ENCODE measurements at regions not wholly inside any gene's neighbourhood (a gene's known extent, or its start where the extent isn't known, plus 50 kb on each side); places are given as distances from the start of the nearest gene placed in this dataset.
A peak's percentile ranks its signal among the peaks of the same experiment; 100 is the strongest.

DNA sequence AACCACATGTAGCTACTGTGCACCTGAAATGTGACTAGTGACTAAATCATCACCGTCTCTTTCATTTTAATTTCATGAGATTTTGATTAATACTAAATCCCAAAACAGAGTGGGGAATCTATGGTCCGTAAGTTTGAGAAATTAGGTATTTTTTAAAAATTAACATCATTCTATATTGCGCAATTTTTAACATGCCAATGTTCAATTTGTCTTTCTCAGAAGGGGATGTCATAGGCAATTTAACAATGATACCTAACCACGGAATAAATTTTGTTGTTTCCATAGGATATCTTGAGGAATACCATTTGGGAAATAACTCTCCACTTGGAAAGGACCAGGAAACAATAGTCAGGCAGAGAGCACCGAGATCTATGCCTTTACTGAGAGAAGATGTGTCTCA, 267.7 kb downstream of the FAM76B start:
- POLR2A ChIA-PET (ENCODE audit: low non-redundant PET) = no interaction called here
- H3K27ac ChIP-seq = no peak overlapping the region
- no peak for DNase-seq (ENCODE audit: low spot score)
- TF ChIP-seq, protein P1, sequence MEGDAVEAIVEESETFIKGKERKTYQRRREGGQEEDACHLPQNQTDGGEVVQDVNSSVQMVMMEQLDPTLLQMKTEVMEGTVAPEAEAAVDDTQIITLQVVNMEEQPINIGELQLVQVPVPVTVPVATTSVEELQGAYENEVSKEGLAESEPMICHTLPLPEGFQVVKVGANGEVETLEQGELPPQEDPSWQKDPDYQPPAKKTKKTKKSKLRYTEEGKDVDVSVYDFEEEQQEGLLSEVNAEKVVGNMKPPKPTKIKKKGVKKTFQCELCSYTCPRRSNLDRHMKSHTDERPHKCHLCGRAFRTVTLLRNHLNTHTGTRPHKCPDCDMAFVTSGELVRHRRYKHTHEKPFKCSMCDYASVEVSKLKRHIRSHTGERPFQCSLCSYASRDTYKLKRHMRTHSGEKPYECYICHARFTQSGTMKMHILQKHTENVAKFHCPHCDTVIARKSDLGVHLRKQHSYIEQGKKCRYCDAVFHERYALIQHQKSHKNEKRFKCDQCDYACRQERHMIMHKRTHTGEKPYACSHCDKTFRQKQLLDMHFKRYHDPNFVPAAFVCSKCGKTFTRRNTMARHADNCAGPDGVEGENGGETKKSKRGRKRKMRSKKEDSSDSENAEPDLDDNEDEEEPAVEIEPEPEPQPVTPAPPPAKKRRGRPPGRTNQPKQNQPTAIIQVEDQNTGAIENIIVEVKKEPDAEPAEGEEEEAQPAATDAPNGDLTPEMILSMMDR (conservative IDR thresholded peaks at IDR 0.05; ENCODE audit: low read depth) = no peak
- CTCF ChIA-PET = interaction anchor here (0.6 kb wide), 1 partner anchor 1637 kb away, joined by 3 read pairs; no protein-coding TSS in a partner anchor

DNA sequence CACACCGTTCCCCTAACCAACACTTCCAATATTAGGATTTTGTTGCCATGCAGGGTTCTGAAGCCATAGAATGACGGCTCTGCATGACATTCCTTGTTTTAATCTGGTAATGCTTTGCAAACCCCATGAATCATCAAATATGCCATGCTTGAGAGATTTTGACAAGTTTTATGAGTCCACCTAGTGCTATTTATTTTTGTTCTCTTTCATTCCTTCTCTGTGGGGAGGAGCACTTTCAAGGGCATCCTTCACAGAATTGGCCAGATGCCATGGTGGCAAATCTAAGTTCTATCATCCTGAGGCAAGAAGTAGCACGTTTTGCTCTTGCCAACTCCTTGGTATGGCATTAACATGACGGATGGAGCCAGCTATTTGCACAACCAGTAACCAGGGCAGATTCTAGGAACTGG, 268.4 kb downstream of the FAM76B start:
- peak; percentile 89 for DNase-seq (ENCODE audit: low spot score)
- POLR2A ChIA-PET (ENCODE audit: low non-redundant PET) = no interaction called here

DNA sequence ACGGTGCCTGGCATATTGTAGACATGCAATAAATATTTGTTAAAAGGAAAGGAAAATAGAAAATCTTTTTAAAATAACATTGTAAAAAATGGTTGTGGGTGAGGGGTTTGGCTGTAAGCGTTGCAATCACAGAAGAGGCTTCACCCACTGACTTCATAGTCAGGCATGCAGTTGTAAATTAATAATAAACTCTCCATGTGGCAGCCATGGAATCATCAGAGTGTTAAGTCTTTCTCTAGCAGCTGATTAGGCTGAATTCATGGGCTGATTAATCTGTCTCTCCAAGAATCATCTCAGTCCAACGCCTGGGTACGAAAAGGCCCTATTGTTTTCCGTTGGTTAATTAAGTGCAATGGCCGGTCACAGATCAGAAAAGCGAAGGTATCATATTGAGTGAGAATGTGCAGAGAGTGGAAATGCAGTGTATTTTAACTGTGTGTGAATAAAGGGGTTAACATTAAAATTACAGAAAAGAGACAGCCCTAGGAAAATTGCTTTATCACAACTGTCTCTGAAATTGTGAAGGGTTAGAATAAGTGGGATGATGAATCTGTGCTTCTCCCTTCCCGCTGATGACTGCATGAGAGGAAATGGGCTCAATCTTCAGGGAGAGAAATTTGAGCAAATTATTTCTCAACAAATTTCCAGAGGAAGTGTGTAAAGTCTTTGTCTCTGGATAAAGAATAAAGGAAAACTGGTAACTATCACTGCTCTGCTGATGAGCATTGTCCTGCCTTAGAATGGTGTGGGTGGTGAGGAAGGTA, 269.0 kb downstream of the FAM76B start:
- DNase-seq (ENCODE audit: low spot score) = no peak
- TF ChIP-seq, protein P1 (conservative IDR thresholded peaks at IDR 0.05; ENCODE audit: low read depth) = no peak
- ChIA-PET POLR2A (ENCODE audit: low non-redundant PET) (no interaction called here), CTCF (no interaction called here)
- H3K27ac ChIP-seq = 0 out of 2 replicates have a peak overlapping the region, but pooled peaks have one; percentile 9

More for the DNA sequence above, 268.4 kb downstream of the FAM76B start:
- H3K27ac ChIP-seq = no peak overlapping the region
- CTCF ChIA-PET = no interaction called here
- TF ChIP-seq, protein P1 (conservative IDR thresholded peaks at IDR 0.05; ENCODE audit: low read depth) = no peak

DNA sequence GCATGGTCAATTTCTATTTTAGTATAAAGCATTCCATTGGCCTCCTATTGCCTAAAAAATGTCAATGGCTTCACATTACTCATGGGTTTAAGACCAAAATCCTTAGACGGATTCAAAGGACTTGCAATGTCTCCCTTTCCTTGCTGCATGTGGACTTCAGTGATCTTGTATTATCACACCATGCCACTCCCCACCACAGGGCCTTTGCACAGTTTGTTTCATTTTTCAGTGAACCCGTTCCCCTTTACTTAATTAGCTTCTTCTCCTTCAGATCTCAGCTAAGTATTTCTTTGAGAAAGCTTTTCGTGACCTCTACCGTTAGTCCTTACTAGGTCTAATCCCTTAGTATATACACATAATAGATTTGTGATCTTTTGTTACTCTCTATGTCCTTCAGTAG, 269.7 kb downstream of the FAM76B start:
- TF ChIP-seq, protein P1 (conservative IDR thresholded peaks at IDR 0.05; ENCODE audit: low read depth) = no peak
- ChIA-PET POLR2A (ENCODE audit: low non-redundant PET) (no interaction called here), CTCF (no interaction called here)
- DNase-seq (ENCODE audit: low spot score) = no peak
- H3K27ac ChIP-seq = no peak overlapping the region

DNA sequence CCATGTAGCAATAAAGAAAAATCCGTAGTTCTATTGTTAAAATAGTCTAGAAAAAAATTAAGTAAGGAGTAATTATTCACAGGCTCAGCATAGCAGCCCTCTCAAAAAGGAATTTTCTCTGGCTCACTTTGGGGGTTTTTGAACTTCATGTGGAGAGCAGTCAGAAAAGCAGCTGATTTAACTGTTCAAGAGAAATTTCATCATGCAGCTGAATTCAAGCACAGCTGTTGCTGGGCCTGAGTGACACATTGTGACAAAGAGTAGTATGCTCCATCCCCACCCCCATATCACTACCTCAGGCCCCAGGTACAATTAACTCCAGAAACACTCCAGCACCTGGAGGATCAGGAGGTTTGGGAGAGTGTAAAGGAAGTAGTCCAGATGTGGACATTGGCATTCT, 272.1 kb downstream of the FAM76B start:
- TF ChIP-seq, protein P1 (conservative IDR thresholded peaks at IDR 0.05; ENCODE audit: low read depth) = no peak
- POLR2A ChIA-PET (ENCODE audit: low non-redundant PET) = no interaction called here
- CTCF ChIA-PET = no interaction called here
- DNase-seq (ENCODE audit: low spot score) = no peak
- no peak overlapping the region for H3K27ac ChIP-seq

DNA sequence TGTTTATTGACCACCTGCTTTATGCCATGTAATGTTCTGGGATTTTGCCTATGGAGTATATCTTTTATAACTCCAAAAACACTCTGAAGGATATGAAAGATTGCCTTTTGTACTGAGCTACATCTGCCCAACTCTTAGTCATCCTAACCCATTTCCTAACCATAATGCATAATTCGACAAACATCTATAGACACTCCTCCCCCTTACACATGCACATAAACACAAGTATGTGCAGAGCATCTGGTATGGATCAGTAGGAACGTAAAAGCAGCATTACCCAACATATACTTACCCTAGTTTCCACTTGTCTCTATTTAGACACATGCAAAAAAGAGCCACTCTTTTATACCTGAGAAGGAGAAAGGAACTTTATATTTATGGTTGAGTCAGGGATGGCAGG, 272.8 kb downstream of the FAM76B start:
- TF ChIP-seq, protein P1 (conservative IDR thresholded peaks at IDR 0.05; ENCODE audit: low read depth) = no peak
- H3K27ac ChIP-seq = no peak overlapping the region
- DNase-seq (ENCODE audit: low spot score) = peak; percentile 59
- ChIA-PET POLR2A (ENCODE audit: low non-redundant PET) (no interaction called here), CTCF (interaction anchor here (0.5 to 0.7 kb wide), 3 partner anchors 198 to 362 kb away, joined by 3 to 8 read pairs (median 3); no protein-coding TSS in a partner anchor)

All from RWPE1 (cell line).